Esophagus squamous epithelium (tissue), 4 donors: ENCODE measurements at regions not wholly inside any gene's neighbourhood (a gene's known extent, or its start where the extent isn't known, plus 50 kb on each side); places are given as distances from the start of the nearest gene placed in this dataset.
"Not testable (repeated sequence)": the region's sequence is repeated elsewhere in the genome, so short reads cannot be mapped to it uniquely, and the experiment has no call there.

ENCODE experiments used
- POLR2A ChIP-seq, 4 donors: fragments of 450-650 bp; IDR thresholded peaks; one replicate each; pipeline ENCODE4 v1.6.1; 2017; ENCODE audit warnings: antibody characterized with exemption in 4 of 4, mild to moderate bottlenecking in 4 of 4, moderate library complexity in 3 of 4
- TF ChIP-seq, protein P1 (sequence below), 6 experiments: fragments of 450-650 bp in 4 of 6; fragments of 200-600 bp in 2 of 6; sonication (generic) in 2 of 6; IDR thresholded peaks; one replicate each; pipeline ENCODE4 v1.5.1; 2016 to 2019; ENCODE audit warnings: antibody characterized with exemption in 6 of 6, mild to moderate bottlenecking in 4 of 6, moderate library complexity in 4 of 6

DNA sequence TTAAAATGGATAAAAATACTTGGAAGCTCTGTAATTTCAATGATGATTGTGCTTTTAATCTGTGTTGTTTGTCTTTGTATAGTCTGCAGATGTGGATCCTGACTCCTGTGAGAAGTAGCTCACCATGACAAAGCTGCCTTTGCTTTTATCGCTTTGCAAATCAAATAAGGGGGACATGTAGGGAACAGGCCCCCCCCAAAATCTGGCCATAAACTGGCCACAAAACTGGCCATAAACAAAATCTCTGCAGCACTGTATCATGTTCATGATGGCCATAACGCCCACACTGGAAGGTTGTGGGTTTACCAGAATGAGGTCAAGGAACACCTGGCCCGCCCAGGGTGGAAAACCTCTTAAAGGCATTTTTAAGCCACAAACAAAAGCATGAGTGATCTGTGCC, 366.0 kb upstream of the FGF16 start:
- TF ChIP-seq POLR2A (IDR thresholded peaks at IDR 0.05) = not testable (repeated sequence)
- TF ChIP-seq, protein P1, sequence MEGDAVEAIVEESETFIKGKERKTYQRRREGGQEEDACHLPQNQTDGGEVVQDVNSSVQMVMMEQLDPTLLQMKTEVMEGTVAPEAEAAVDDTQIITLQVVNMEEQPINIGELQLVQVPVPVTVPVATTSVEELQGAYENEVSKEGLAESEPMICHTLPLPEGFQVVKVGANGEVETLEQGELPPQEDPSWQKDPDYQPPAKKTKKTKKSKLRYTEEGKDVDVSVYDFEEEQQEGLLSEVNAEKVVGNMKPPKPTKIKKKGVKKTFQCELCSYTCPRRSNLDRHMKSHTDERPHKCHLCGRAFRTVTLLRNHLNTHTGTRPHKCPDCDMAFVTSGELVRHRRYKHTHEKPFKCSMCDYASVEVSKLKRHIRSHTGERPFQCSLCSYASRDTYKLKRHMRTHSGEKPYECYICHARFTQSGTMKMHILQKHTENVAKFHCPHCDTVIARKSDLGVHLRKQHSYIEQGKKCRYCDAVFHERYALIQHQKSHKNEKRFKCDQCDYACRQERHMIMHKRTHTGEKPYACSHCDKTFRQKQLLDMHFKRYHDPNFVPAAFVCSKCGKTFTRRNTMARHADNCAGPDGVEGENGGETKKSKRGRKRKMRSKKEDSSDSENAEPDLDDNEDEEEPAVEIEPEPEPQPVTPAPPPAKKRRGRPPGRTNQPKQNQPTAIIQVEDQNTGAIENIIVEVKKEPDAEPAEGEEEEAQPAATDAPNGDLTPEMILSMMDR (IDR thresholded peaks at IDR 0.05) = not testable (repeated sequence)
